ENCODE measurements at regions not wholly inside any gene's neighbourhood (a gene's known extent, or its start where the extent isn't known, plus 50 kb on each side); places are given as distances from the start of the nearest gene placed in this dataset.

- H3K27me3 ChIP-seq (ENCODE audit: control insufficient read depth in 4 of 4, insufficient read depth in 4 of 4, low read length in 3 of 4), result no peaks in the 10 kb centered on the region
- no peaks in the 10 kb centered on the region for H3K36me3 ChIP-seq (ENCODE audit: control insufficient read depth in 4 of 4, insufficient read depth in 3 of 4, low read depth in 1 of 4, low read length in 3 of 4)
- no peak overlapping the region for H3K4me3 ChIP-seq (ENCODE audit: low read depth in 1 of 3, low read length in 3 of 3)
- H3K9ac ChIP-seq (ENCODE audit: low read depth in 1 of 2, low read length in 2 of 2), result no peak overlapping the region
- no peaks in the 10 kb centered on the region for H3K9me3 ChIP-seq (ENCODE audit: control insufficient read depth in 4 of 4, low read length in 3 of 4)
- 69% methylated on average over 4 of the region's 4 CpGs for WGBS
- peaks cover 0 to 34% (median 21%) of the 10 kb centered on the region in 4 donors for H3K4me1 ChIP-seq (ENCODE audit: control insufficient read depth in 4 of 4, insufficient read depth in 4 of 4, low read length in 3 of 4)
- DNase-seq (ENCODE audit: low spot score), result no peak
- TF ChIP-seq, protein P1, sequence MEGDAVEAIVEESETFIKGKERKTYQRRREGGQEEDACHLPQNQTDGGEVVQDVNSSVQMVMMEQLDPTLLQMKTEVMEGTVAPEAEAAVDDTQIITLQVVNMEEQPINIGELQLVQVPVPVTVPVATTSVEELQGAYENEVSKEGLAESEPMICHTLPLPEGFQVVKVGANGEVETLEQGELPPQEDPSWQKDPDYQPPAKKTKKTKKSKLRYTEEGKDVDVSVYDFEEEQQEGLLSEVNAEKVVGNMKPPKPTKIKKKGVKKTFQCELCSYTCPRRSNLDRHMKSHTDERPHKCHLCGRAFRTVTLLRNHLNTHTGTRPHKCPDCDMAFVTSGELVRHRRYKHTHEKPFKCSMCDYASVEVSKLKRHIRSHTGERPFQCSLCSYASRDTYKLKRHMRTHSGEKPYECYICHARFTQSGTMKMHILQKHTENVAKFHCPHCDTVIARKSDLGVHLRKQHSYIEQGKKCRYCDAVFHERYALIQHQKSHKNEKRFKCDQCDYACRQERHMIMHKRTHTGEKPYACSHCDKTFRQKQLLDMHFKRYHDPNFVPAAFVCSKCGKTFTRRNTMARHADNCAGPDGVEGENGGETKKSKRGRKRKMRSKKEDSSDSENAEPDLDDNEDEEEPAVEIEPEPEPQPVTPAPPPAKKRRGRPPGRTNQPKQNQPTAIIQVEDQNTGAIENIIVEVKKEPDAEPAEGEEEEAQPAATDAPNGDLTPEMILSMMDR (IDR thresholded peaks at IDR 0.05; ENCODE audit: low read depth, low read length, missing input control), result no peak
- TF ChIP-seq MAX (IDR thresholded peaks at IDR 0.05) (no peak), FOXA2 (IDR thresholded peaks at IDR 0.05) (no peak), RAD21 (IDR thresholded peaks at IDR 0.05) (no peak), HNF4G (IDR thresholded peaks at IDR 0.05) (no peak), NR2F2 (IDR thresholded peaks at IDR 0.05) (no peak), FOXA1 (IDR thresholded peaks at IDR 0.05) (no peak), ATF3 (IDR thresholded peaks at IDR 0.05) (no peak), GABPA (IDR thresholded peaks at IDR 0.05 in 1 of 2, conservative IDR thresholded peaks at IDR 0.05 in 1 of 2) (no peak), YY1 (IDR thresholded peaks at IDR 0.05) (no peak), SP1 (IDR thresholded peaks at IDR 0.05) (no peak), TAF1 (conservative IDR thresholded peaks at IDR 0.05) (no peak), EGR1 (IDR thresholded peaks at IDR 0.05; ENCODE audit: low read depth in 2 of 2) (no peak), REST (IDR thresholded peaks at IDR 0.05) (no peak), HNF4A (conservative IDR thresholded peaks at IDR 0.05) (no peak)
- TF ChIP-seq, protein P2, sequence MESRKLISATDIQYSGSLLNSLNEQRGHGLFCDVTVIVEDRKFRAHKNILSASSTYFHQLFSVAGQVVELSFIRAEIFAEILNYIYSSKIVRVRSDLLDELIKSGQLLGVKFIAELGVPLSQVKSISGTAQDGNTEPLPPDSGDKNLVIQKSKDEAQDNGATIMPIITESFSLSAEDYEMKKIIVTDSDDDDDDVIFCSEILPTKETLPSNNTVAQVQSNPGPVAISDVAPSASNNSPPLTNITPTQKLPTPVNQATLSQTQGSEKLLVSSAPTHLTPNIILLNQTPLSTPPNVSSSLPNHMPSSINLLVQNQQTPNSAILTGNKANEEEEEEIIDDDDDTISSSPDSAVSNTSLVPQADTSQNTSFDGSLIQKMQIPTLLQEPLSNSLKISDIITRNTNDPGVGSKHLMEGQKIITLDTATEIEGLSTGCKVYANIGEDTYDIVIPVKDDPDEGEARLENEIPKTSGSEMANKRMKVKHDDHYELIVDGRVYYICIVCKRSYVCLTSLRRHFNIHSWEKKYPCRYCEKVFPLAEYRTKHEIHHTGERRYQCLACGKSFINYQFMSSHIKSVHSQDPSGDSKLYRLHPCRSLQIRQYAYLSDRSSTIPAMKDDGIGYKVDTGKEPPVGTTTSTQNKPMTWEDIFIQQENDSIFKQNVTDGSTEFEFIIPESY (IDR thresholded peaks at IDR 0.05), result no peak
- peak overlapping the region in 1 of 2 donors; percentile 40 for H3K27ac ChIP-seq (ENCODE audit: low read depth in 1 of 2, low read length in 2 of 2)
These were observed 137.3 kb downstream of the ZNF281 start for GRCh38 chr1:200272481-200273068.

Measured in liver (tissue), 8 donors.